MCF 10A (cell line): ENCODE measurements at regions not wholly inside any gene's neighbourhood (a gene's known extent, or its start where the extent isn't known, plus 50 kb on each side); places are given as distances from the start of the nearest gene placed in this dataset.

ENCODE experiments used
- BruUV-seq: library from RNA; stranded (reverse); fragments of 400-500 nt; replicated peaks from 2 replicates; lab custom pipeline; 2021; lab: Mats Ljungman, UMichigan
- CTCF ChIA-PET: fragments of 300-600 bp; sonication (Branson Sonifier 250); formaldehyde crosslinking; extraction: SDS; loops from one replicate; lab custom pipeline; 2021; ENCODE audit warnings: antibody characterized with exemption, inconsistent platforms; lab: Yijun Ruan, JAX
- POLR2A ChIA-PET: fragments of 300-600, 350-650 bp; sonication (Branson Sonifier 250); formaldehyde crosslinking; extraction: SDS; loops from one replicate; lab custom pipeline; 2020; ENCODE audit warnings: antibody characterized with exemption, inconsistent platforms; lab: Yijun Ruan, JAX
- DNase-seq: peaks from one replicate; pipeline ENCODE4 v3.0.0-alpha.2; 2018; ENCODE audit not compliant: unreplicated experiment
- H3K27ac Mint-ChIP-seq: one replicate; pipeline ENCODE4 v1.8.0; 2022; ENCODE audit warnings: mild to moderate bottlenecking, low read depth, mixed read lengths; ENCODE audit not compliant: unreplicated experiment
- H3K27me3 Mint-ChIP-seq: one replicate; pipeline ENCODE4 v1.8.0; 2022; ENCODE audit warnings: mixed read lengths; ENCODE audit not compliant: insufficient read depth, unreplicated experiment
- H3K36me3 Mint-ChIP-seq: one replicate; pipeline ENCODE4 v1.8.0; 2022; ENCODE audit warnings: mild to moderate bottlenecking, moderate library complexity, mixed read lengths; ENCODE audit not compliant: insufficient read depth, unreplicated experiment
- H3K4me1 Mint-ChIP-seq: one replicate; pipeline ENCODE4 v1.8.0; 2022; ENCODE audit warnings: mixed read lengths; ENCODE audit not compliant: insufficient read depth, unreplicated experiment
- H3K4me3 Mint-ChIP-seq: one replicate; pipeline ENCODE4 v1.8.0; 2022; ENCODE audit warnings: mild to moderate bottlenecking, moderate library complexity, mixed read lengths; ENCODE audit not compliant: unreplicated experiment
- H3K9me3 Mint-ChIP-seq: one replicate; pipeline ENCODE4 v1.8.0; 2022; ENCODE audit warnings: mixed read lengths; ENCODE audit not compliant: unreplicated experiment
- CTCF ChIP-seq: fragments of 200-600 bp; IDR thresholded peaks from one replicate; pipeline ENCODE4 v1.8.0; 2022; ENCODE audit warnings: antibody characterized with exemption, mild to moderate bottlenecking; ENCODE audit not compliant: unreplicated experiment
- intact Hi-C: fragments of 100-400 bp; cut with micrococcal nuclease; formaldehyde crosslinking; loops from 2 replicates; pipeline ENCODE4 v1.14.1; 2022

DNA sequence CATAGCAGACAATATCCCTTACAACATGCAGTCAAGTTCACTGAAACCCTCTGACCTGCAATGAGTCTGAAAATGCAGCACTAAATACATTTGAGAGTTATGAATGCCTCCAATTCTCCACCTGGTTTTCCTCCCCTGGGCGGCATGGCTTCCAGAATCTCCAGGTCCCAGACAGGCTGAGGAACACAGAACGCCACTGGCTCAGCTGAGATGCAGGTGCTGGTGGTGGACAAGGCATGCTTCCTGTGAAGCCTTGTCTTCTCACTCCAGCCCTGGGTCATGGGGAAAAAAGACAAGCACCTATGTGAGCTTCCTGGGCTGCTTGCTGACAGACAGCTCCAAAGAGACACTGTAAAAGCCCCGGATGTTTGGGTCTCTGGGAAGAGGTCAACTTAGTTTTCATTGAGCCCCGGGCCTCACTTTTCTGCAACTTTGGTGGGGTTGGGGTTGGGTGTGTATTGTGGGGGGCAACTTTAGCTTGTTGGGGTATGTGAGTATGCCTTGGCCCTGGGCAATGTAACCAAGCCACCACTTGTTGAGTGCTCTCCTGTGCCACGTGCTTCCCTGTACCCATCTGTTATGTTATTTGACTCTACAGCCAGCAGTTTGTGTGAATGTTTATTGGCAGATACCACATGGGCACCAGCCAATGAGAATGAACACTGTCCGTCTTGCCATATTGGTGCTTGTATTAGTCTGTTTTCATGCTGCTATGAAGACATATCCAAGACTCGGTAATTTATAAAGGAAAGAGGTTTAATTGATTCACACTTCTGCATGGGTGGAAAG lies 127.8 kb downstream of the EMX2 start:
- intact Hi-C loops: loop anchor here (10.0 kb wide), 1 partner anchor 374 kb away; the partner anchor contains the start of gene RAB11FIP2
- H3K27me3 Mint-ChIP-seq: no peaks in the 10 kb centered on the region
- ChIA-PET POLR2A (no interaction called here), CTCF (no interaction called here)
- no peaks in the 10 kb centered on the region for H3K4me1 Mint-ChIP-seq
- no peak for TF ChIP-seq CTCF
- BruUV-seq: no TSS peak
- no peak overlapping the region for H3K27ac Mint-ChIP-seq
- H3K36me3 Mint-ChIP-seq: no peaks in the 10 kb centered on the region
- no peak overlapping the region for H3K4me3 Mint-ChIP-seq
- no peaks in the 10 kb centered on the region for H3K9me3 Mint-ChIP-seq
- no peak for DNase-seq

DNA sequence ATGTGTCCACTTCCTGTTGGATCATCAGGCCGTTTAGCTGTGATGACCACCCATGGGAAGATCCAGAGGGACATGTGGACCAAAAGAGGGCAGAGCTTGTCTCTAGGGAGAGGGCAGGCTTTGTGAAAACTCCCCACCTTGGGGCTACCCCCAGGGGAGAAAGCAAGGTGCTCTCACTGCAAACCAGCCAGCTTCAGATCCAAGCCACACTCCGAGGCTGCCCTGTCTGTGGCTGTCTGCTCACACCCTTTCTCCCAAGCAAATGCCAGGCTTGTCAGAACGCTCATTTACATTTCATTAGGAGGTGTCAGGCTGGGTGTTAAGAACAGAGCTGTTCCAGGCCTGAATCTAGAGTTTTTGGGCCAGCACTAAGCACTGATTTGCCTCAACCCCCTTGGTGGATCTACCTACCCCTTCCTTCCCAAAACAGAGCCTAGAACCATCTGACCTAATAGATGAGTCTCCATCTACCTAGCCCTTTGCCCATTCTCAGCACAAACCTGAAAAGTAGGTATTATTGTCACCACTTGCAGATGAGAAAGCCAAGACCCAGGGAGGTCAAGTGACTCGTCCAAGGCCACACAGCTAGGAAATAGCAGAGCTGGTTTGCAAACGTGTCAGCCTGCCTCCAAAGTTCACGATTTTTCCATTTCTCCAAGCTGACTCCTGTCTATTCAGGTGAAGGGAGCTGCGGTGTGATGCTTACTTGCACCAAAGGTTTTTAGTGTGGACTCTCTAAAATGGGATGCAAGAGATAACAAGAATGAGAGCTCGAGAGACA lies 130.9 kb downstream of the EMX2 start:
- intact Hi-C loops: loop anchor here (10.0 kb wide), 1 partner anchor 371 kb away; the partner anchor contains the start of gene RAB11FIP2
- Mint-ChIP-seq H3K9me3 (no peaks in the 10 kb centered on the region), H3K4me3 (no peak overlapping the region), H3K4me1 (peaks cover 22% of the 10 kb centered on the region), H3K27ac (no peak overlapping the region), H3K27me3 (no peaks in the 10 kb centered on the region), H3K36me3 (peaks cover 5% of the 10 kb centered on the region)
- TF ChIP-seq CTCF: no peak
- ChIA-PET CTCF (no interaction called here), POLR2A (interaction anchor here (1.6 kb wide), 1 partner anchor 11 kb away, joined by 4 read pairs; no protein-coding TSS in a partner anchor)
- no TSS peak for BruUV-seq
- no peak for DNase-seq

DNA sequence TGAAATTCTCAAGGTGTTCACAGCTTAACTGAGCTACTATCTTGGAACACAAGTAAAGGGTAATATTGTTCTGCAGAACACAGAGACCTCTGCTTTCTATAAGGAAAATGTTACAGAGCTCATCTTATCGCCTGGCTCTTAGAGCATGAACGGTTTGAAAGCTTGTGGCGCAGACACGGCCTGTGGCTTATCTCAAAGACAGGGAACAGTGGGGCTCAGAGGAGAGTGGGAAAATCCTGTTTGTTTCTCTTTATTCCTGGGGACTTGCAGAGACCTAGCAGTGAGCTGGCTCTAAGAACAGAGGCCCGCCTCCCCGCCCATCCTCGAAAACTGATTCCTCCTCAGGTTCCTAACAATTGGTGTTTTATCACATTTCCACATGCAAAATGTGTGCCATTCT lies 131.7 kb downstream of the EMX2 start:
- no peaks in the 10 kb centered on the region for H3K27me3 Mint-ChIP-seq
- no peak for TF ChIP-seq CTCF
- ChIA-PET POLR2A (no interaction called here), CTCF (no interaction called here)
- DNase-seq: no peak
- peaks cover 27% of the 10 kb centered on the region for H3K4me1 Mint-ChIP-seq
- H3K36me3 Mint-ChIP-seq: peaks cover 5% of the 10 kb centered on the region
- intact Hi-C loops: loop anchor here (10.0 kb wide), 1 partner anchor 371 kb away; the partner anchor contains the start of gene RAB11FIP2
- H3K4me3 Mint-ChIP-seq: no peak overlapping the region
- H3K27ac Mint-ChIP-seq: no peak overlapping the region
- no peaks in the 10 kb centered on the region for H3K9me3 Mint-ChIP-seq
- BruUV-seq: no TSS peak

GRCh38 chr10:117674646-117675045 lies 132.1 kb downstream of the EMX2 start:
- TF ChIP-seq CTCF: no peak
- no peak for DNase-seq
- ChIA-PET POLR2A (interaction anchor here (0.7 kb wide), 1 partner anchor 23 kb away, joined by 4 read pairs; no protein-coding TSS in a partner anchor), CTCF (interaction anchor here (0.7 kb wide), 2 partner anchors 10 to 136 kb away, joined by 3 read pairs; no protein-coding TSS in a partner anchor)
- H3K9me3 Mint-ChIP-seq: no peaks in the 10 kb centered on the region
- intact Hi-C loops: loop anchor here (10.0 kb wide), 1 partner anchor 370 kb away; the partner anchor contains the start of gene RAB11FIP2
- H3K36me3 Mint-ChIP-seq: peaks cover 5% of the 10 kb centered on the region
- H3K4me1 Mint-ChIP-seq: peaks cover 27% of the 10 kb centered on the region
- no peak overlapping the region for H3K27ac Mint-ChIP-seq
- H3K4me3 Mint-ChIP-seq: no peak overlapping the region
- no TSS peak for BruUV-seq
- H3K27me3 Mint-ChIP-seq: no peaks in the 10 kb centered on the region
